ENCODE measurements at regions not wholly inside any gene's neighbourhood (a gene's known extent, or its start where the extent isn't known, plus 50 kb on each side); places are given as distances from the start of the nearest gene placed in this dataset.

GRCh38 chr1:229105109-229105508 is 165.8 kb upstream of the RAB4A start:
- Histone ChIP-seq H3K9me3 (ENCODE audit: control insufficient read depth, low read length) (no peaks in the 10 kb centered on the region), H3K36me3 (ENCODE audit: control insufficient read depth, insufficient read depth, low read length) (no peaks in the 10 kb centered on the region), H3K4me1 (ENCODE audit: control insufficient read depth, insufficient read depth, low read length, poor library complexity, severe bottlenecking) (peaks cover 5% of the 10 kb centered on the region), H3K27ac (ENCODE audit: low read depth, low read length, severe bottlenecking) (no peak overlapping the region), H3K4me3 (ENCODE audit: extremely low read depth, insufficient read depth, low read length, poor library complexity, severe bottlenecking) (no peak overlapping the region)
- WGBS, 2 experiments (ENCODE audit: insufficient coverage in 2 of 2) = 80 to 92% methylated on average over 1 to 3 of the region's 3 CpGs

- Histone ChIP-seq H3K4me3 (ENCODE audit: extremely low read depth, insufficient read depth, low read length, poor library complexity, severe bottlenecking) (no peak overlapping the region), H3K9me3 (ENCODE audit: control insufficient read depth, low read length) (no peaks in the 10 kb centered on the region), H3K27ac (ENCODE audit: low read depth, low read length, severe bottlenecking) (no peak overlapping the region), H3K4me1 (ENCODE audit: control insufficient read depth, insufficient read depth, low read length, poor library complexity, severe bottlenecking) (peaks cover 5% of the 10 kb centered on the region), H3K36me3 (ENCODE audit: control insufficient read depth, insufficient read depth, low read length) (no peaks in the 10 kb centered on the region)
- WGBS, 2 experiments (ENCODE audit: insufficient coverage in 2 of 2) = 95 to 97% methylated on average over 10 to 11 of the region's 11 CpGs
Measured at GRCh38 chr1:229105822-229106525, 164.9 kb upstream of the RAB4A start.

- Histone ChIP-seq H3K4me1 (ENCODE audit: control insufficient read depth, insufficient read depth, low read length, poor library complexity, severe bottlenecking) (peaks cover 5% of the 10 kb centered on the region), H3K27ac (ENCODE audit: low read depth, low read length, severe bottlenecking) (no peak overlapping the region), H3K36me3 (ENCODE audit: control insufficient read depth, insufficient read depth, low read length) (no peaks in the 10 kb centered on the region), H3K4me3 (ENCODE audit: extremely low read depth, insufficient read depth, low read length, poor library complexity, severe bottlenecking) (no peak overlapping the region), H3K9me3 (ENCODE audit: control insufficient read depth, low read length) (no peaks in the 10 kb centered on the region)
- WGBS, 2 experiments (ENCODE audit: insufficient coverage in 2 of 2) = 89 to 100% methylated on average over 2 to 4 of the region's 7 CpGs
Measured at GRCh38 chr1:229106526-229107125, 164.3 kb upstream of the RAB4A start.

GRCh38 chr1:229107304-229107815 is 163.6 kb upstream of the RAB4A start:
- H3K4me3 ChIP-seq (ENCODE audit: extremely low read depth, insufficient read depth, low read length, poor library complexity, severe bottlenecking) = no peak overlapping the region
- no peaks in the 10 kb centered on the region for H3K9me3 ChIP-seq (ENCODE audit: control insufficient read depth, low read length)
- no peak overlapping the region for H3K27ac ChIP-seq (ENCODE audit: low read depth, low read length, severe bottlenecking)
- H3K36me3 ChIP-seq (ENCODE audit: control insufficient read depth, insufficient read depth, low read length) = no peaks in the 10 kb centered on the region
- 93 to 97% methylated on average over 5 of the region's 6 CpGs for WGBS, 2 experiments (ENCODE audit: insufficient coverage in 2 of 2)
- H3K4me1 ChIP-seq (ENCODE audit: control insufficient read depth, insufficient read depth, low read length, poor library complexity, severe bottlenecking) = peaks cover 5% of the 10 kb centered on the region

GRCh38 chr1:229107972-229108371 is 162.9 kb upstream of the RAB4A start:
- no peaks in the 10 kb centered on the region for H3K9me3 ChIP-seq (ENCODE audit: control insufficient read depth, low read length)
- H3K27ac ChIP-seq (ENCODE audit: low read depth, low read length, severe bottlenecking) = no peak overlapping the region
- no CpG with 5 or more reads among the region's 2 CpGs for WGBS, 2 experiments (ENCODE audit: insufficient coverage in 2 of 2)
- H3K36me3 ChIP-seq (ENCODE audit: control insufficient read depth, insufficient read depth, low read length) = no peaks in the 10 kb centered on the region
- H3K4me1 ChIP-seq (ENCODE audit: control insufficient read depth, insufficient read depth, low read length, poor library complexity, severe bottlenecking) = peaks cover 5% of the 10 kb centered on the region
- no peak overlapping the region for H3K4me3 ChIP-seq (ENCODE audit: extremely low read depth, insufficient read depth, low read length, poor library complexity, severe bottlenecking)

- Histone ChIP-seq H3K27ac (ENCODE audit: low read depth, low read length, severe bottlenecking) (peak overlapping the region; percentile 49), H3K9me3 (ENCODE audit: control insufficient read depth, low read length) (no peaks in the 10 kb centered on the region), H3K4me3 (ENCODE audit: extremely low read depth, insufficient read depth, low read length, poor library complexity, severe bottlenecking) (no peak overlapping the region), H3K36me3 (ENCODE audit: control insufficient read depth, insufficient read depth, low read length) (no peaks in the 10 kb centered on the region), H3K4me1 (ENCODE audit: control insufficient read depth, insufficient read depth, low read length, poor library complexity, severe bottlenecking) (peaks cover 5% of the 10 kb centered on the region)
- 68 to 86% methylated on average over 9 to 10 of the region's 10 CpGs for WGBS, 2 experiments (ENCODE audit: insufficient coverage in 2 of 2)
Measured at GRCh38 chr1:229108598-229109201, 162.2 kb upstream of the RAB4A start.

GRCh38 chr1:229109320-229109761 is 161.6 kb upstream of the RAB4A start:
- Histone ChIP-seq H3K27ac (ENCODE audit: low read depth, low read length, severe bottlenecking) (peak overlapping the region; percentile 43), H3K4me1 (ENCODE audit: control insufficient read depth, insufficient read depth, low read length, poor library complexity, severe bottlenecking) (peaks cover 6% of the 10 kb centered on the region), H3K4me3 (ENCODE audit: extremely low read depth, insufficient read depth, low read length, poor library complexity, severe bottlenecking) (no peak overlapping the region), H3K9me3 (ENCODE audit: control insufficient read depth, low read length) (no peaks in the 10 kb centered on the region), H3K36me3 (ENCODE audit: control insufficient read depth, insufficient read depth, low read length) (no peaks in the 10 kb centered on the region)
- 76 to 94% methylated on average over 5 of the region's 5 CpGs for WGBS, 2 experiments (ENCODE audit: insufficient coverage in 2 of 2)

- H3K4me3 ChIP-seq (ENCODE audit: extremely low read depth, insufficient read depth, low read length, poor library complexity, severe bottlenecking) = no peak overlapping the region
- no peaks in the 10 kb centered on the region for H3K9me3 ChIP-seq (ENCODE audit: control insufficient read depth, low read length)
- no peak overlapping the region for H3K27ac ChIP-seq (ENCODE audit: low read depth, low read length, severe bottlenecking)
- H3K4me1 ChIP-seq (ENCODE audit: control insufficient read depth, insufficient read depth, low read length, poor library complexity, severe bottlenecking) = peaks cover 20% of the 10 kb centered on the region
- WGBS, 2 experiments (ENCODE audit: insufficient coverage in 2 of 2) = 80 to 100% methylated on average over 1 of the region's 1 CpG
- H3K36me3 ChIP-seq (ENCODE audit: control insufficient read depth, insufficient read depth, low read length) = no peaks in the 10 kb centered on the region
Measured at GRCh38 chr1:229110986-229111385, 159.9 kb upstream of the RAB4A start.

GRCh38 chr1:229111703-229112319 is 159.1 kb upstream of the RAB4A start:
- Histone ChIP-seq H3K4me3 (ENCODE audit: extremely low read depth, insufficient read depth, low read length, poor library complexity, severe bottlenecking) (no peak overlapping the region), H3K27ac (ENCODE audit: low read depth, low read length, severe bottlenecking) (no peak overlapping the region), H3K4me1 (ENCODE audit: control insufficient read depth, insufficient read depth, low read length, poor library complexity, severe bottlenecking) (peaks cover 20% of the 10 kb centered on the region), H3K36me3 (ENCODE audit: control insufficient read depth, insufficient read depth, low read length) (no peaks in the 10 kb centered on the region), H3K9me3 (ENCODE audit: control insufficient read depth, low read length) (no peaks in the 10 kb centered on the region)
- WGBS, 2 experiments (ENCODE audit: insufficient coverage in 2 of 2) = 86 to 92% methylated on average over 3 to 4 of the region's 6 CpGs

GRCh38 chr1:229112832-229113548 is 157.9 kb upstream of the RAB4A start:
- no peaks in the 10 kb centered on the region for H3K36me3 ChIP-seq (ENCODE audit: control insufficient read depth, insufficient read depth, low read length)
- WGBS, 2 experiments (ENCODE audit: insufficient coverage in 2 of 2) = 100% methylated on average over 1 of the region's 3 CpGs; no CpG with 5 or more reads in 1 of the 2 experiments
- no peak overlapping the region for H3K4me3 ChIP-seq (ENCODE audit: extremely low read depth, insufficient read depth, low read length, poor library complexity, severe bottlenecking)
- H3K4me1 ChIP-seq (ENCODE audit: control insufficient read depth, insufficient read depth, low read length, poor library complexity, severe bottlenecking) = peaks cover 20% of the 10 kb centered on the region
- H3K9me3 ChIP-seq (ENCODE audit: control insufficient read depth, low read length) = no peaks in the 10 kb centered on the region
- no peak overlapping the region for H3K27ac ChIP-seq (ENCODE audit: low read depth, low read length, severe bottlenecking)

Data from mesodermal cell (in vitro differentiated cells).